Activated naive CD4-positive, alpha-beta T cell treated with anti-CD3 and anti-CD28 coated beads for 36 hours (primary cell): ENCODE measurements at regions not wholly inside any gene's neighbourhood (a gene's known extent, or its start where the extent isn't known, plus 50 kb on each side); places are given as distances from the start of the nearest gene placed in this dataset.
"Not testable (repeated sequence)": the region's sequence is repeated elsewhere in the genome, so short reads cannot be mapped to it uniquely, and the experiment has no call there.

Source experiments
- CTCF ChIA-PET: fragments of 350-600 bp; sonication (Branson Sonifier 250); formaldehyde crosslinking; loops from one replicate; lab custom pipeline; 2021; ENCODE audit warnings: antibody characterized with exemption; lab: Charles Lee
- DNase-seq: peaks from one replicate; pipeline ENCODE4 v3.0.0-alpha.2; 2020
- H3K27ac Mint-ChIP-seq: one replicate; pipeline ENCODE4 v1.8.0; 2021; ENCODE audit warnings: mild to moderate bottlenecking, mixed read lengths
- H3K27me3 Mint-ChIP-seq: one replicate; pipeline ENCODE4 v1.8.0; 2021; ENCODE audit warnings: low read depth, mixed read lengths
- H3K36me3 Mint-ChIP-seq: one replicate; pipeline ENCODE4 v1.8.0; 2021; ENCODE audit warnings: low read depth, mixed read lengths
- H3K4me1 Mint-ChIP-seq: one replicate; pipeline ENCODE4 v1.8.0; 2021; ENCODE audit warnings: low read depth, mixed read lengths
- H3K4me3 Mint-ChIP-seq: one replicate; pipeline ENCODE4 v1.8.0; 2021; ENCODE audit warnings: mild to moderate bottlenecking, moderate library complexity, mixed read lengths
- H3K9me3 Mint-ChIP-seq: one replicate; pipeline ENCODE4 v1.8.0; 2021; ENCODE audit warnings: mixed read lengths
- intact Hi-C: fragments of 100-400 bp; cut with micrococcal nuclease; formaldehyde crosslinking; loops from one replicate; pipeline ENCODE4 v1.15.1; 2023

GRCh38 chr11:116335078-116335477 lies 437.7 kb downstream of the BUD13 start:
- no peak overlapping the region for H3K27ac Mint-ChIP-seq
- intact Hi-C loops = no loop called here
- no peak overlapping the region for H3K4me3 Mint-ChIP-seq
- no peaks in the 10 kb centered on the region for H3K4me1 Mint-ChIP-seq
- peaks cover 2% of the 10 kb centered on the region for H3K9me3 Mint-ChIP-seq
- H3K27me3 Mint-ChIP-seq = peaks cover 6% of the 10 kb centered on the region
- CTCF ChIA-PET = no interaction called here
- no peaks in the 10 kb centered on the region for H3K36me3 Mint-ChIP-seq
- DNase-seq = no peak

GRCh38 chr11:116334596-116334995 lies 438.2 kb downstream of the BUD13 start:
- DNase-seq = no peak
- no peak overlapping the region for H3K27ac Mint-ChIP-seq
- H3K9me3 Mint-ChIP-seq = peaks cover 2% of the 10 kb centered on the region
- CTCF ChIA-PET = no interaction called here
- no peaks in the 10 kb centered on the region for H3K4me1 Mint-ChIP-seq
- peaks cover 6% of the 10 kb centered on the region for H3K27me3 Mint-ChIP-seq
- H3K36me3 Mint-ChIP-seq = no peaks in the 10 kb centered on the region
- H3K4me3 Mint-ChIP-seq = no peak overlapping the region
- intact Hi-C loops = no loop called here

- intact Hi-C loops = no loop called here
- Mint-ChIP-seq H3K27ac (no peak overlapping the region), H3K27me3 (peaks cover 9% of the 10 kb centered on the region), H3K36me3 (no peaks in the 10 kb centered on the region), H3K4me1 (no peaks in the 10 kb centered on the region), H3K9me3 (peaks cover 2% of the 10 kb centered on the region), H3K4me3 (no peak overlapping the region)
- DNase-seq = no peak
- CTCF ChIA-PET = no interaction called here
Measured at GRCh38 chr11:116333001-116333535, 439.7 kb downstream of the BUD13 start.

- DNase-seq = no peak
- H3K4me1 Mint-ChIP-seq = no peaks in the 10 kb centered on the region
- CTCF ChIA-PET = no interaction called here
- no peak overlapping the region for H3K4me3 Mint-ChIP-seq
- no peaks in the 10 kb centered on the region for H3K36me3 Mint-ChIP-seq
- peaks cover 9% of the 10 kb centered on the region for H3K27me3 Mint-ChIP-seq
- no peak overlapping the region for H3K27ac Mint-ChIP-seq
- intact Hi-C loops = no loop called here
- peaks cover 2% of the 10 kb centered on the region for H3K9me3 Mint-ChIP-seq
Measured at GRCh38 chr11:116332391-116332790, 440.4 kb downstream of the BUD13 start.

- intact Hi-C loops = no loop called here
- Mint-ChIP-seq H3K4me3 (no peak overlapping the region), H3K27ac (no peak overlapping the region), H3K27me3 (peaks cover 5% of the 10 kb centered on the region), H3K9me3 (no peaks in the 10 kb centered on the region), H3K36me3 (no peaks in the 10 kb centered on the region), H3K4me1 (no peaks in the 10 kb centered on the region)
- DNase-seq = no peak
- CTCF ChIA-PET = no interaction called here
Measured at GRCh38 chr11:116331381-116331780, 441.4 kb downstream of the BUD13 start.

- CTCF ChIA-PET = no interaction called here
- Mint-ChIP-seq H3K4me1 (no peaks in the 10 kb centered on the region), H3K27ac (no peak overlapping the region), H3K27me3 (peaks cover 5% of the 10 kb centered on the region), H3K9me3 (no peaks in the 10 kb centered on the region), H3K4me3 (no peak overlapping the region), H3K36me3 (no peaks in the 10 kb centered on the region)
- intact Hi-C loops = no loop called here
- no peak for DNase-seq
Measured at GRCh38 chr11:116330439-116331185, 442.2 kb downstream of the BUD13 start.

GRCh38 chr11:116329354-116330090 lies 443.3 kb downstream of the BUD13 start:
- Mint-ChIP-seq H3K4me1 (no peaks in the 10 kb centered on the region), H3K4me3 (no peak overlapping the region), H3K27ac (no peak overlapping the region), H3K9me3 (no peaks in the 10 kb centered on the region), H3K36me3 (no peaks in the 10 kb centered on the region), H3K27me3 (peaks cover 3% of the 10 kb centered on the region)
- DNase-seq = no peak
- intact Hi-C loops = no loop called here
- CTCF ChIA-PET = no interaction called here

- Mint-ChIP-seq H3K4me3 (no peak overlapping the region), H3K36me3 (no peaks in the 10 kb centered on the region), H3K27ac (no peak overlapping the region), H3K4me1 (no peaks in the 10 kb centered on the region), H3K27me3 (peaks cover 3% of the 10 kb centered on the region), H3K9me3 (no peaks in the 10 kb centered on the region)
- CTCF ChIA-PET = no interaction called here
- intact Hi-C loops = no loop called here
- no peak for DNase-seq
Measured at GRCh38 chr11:116328851-116329250, 443.9 kb downstream of the BUD13 start.

GRCh38 chr11:116328391-116328790 lies 444.4 kb downstream of the BUD13 start:
- no peaks in the 10 kb centered on the region for H3K4me1 Mint-ChIP-seq
- H3K36me3 Mint-ChIP-seq = no peaks in the 10 kb centered on the region
- DNase-seq = no peak
- intact Hi-C loops = no loop called here
- CTCF ChIA-PET = no interaction called here
- no peaks in the 10 kb centered on the region for H3K9me3 Mint-ChIP-seq
- peaks cover 3% of the 10 kb centered on the region for H3K27me3 Mint-ChIP-seq
- no peak overlapping the region for H3K27ac Mint-ChIP-seq
- no peak overlapping the region for H3K4me3 Mint-ChIP-seq

- no peaks in the 10 kb centered on the region for H3K36me3 Mint-ChIP-seq
- H3K9me3 Mint-ChIP-seq = peaks cover 2% of the 10 kb centered on the region
- DNase-seq = no peak
- intact Hi-C loops = no loop called here
- H3K4me3 Mint-ChIP-seq = no peak overlapping the region
- H3K27ac Mint-ChIP-seq = no peak overlapping the region
- CTCF ChIA-PET = no interaction called here
- H3K4me1 Mint-ChIP-seq = no peaks in the 10 kb centered on the region
- peaks cover 3% of the 10 kb centered on the region for H3K27me3 Mint-ChIP-seq
Measured at GRCh38 chr11:116326146-116326545, 446.6 kb downstream of the BUD13 start.

- Mint-ChIP-seq H3K27me3 (peaks cover 3% of the 10 kb centered on the region), H3K4me3 (no peak overlapping the region), H3K9me3 (peaks cover 3% of the 10 kb centered on the region), H3K27ac (no peak overlapping the region), H3K4me1 (no peaks in the 10 kb centered on the region), H3K36me3 (no peaks in the 10 kb centered on the region)
- DNase-seq = no peak
- CTCF ChIA-PET = no interaction called here
- intact Hi-C loops = no loop called here
Measured at GRCh38 chr11:116325247-116325646, 447.5 kb downstream of the BUD13 start.

GRCh38 chr11:116324077-116324476 lies 448.7 kb downstream of the BUD13 start:
- H3K27ac Mint-ChIP-seq, H3K9me3 Mint-ChIP-seq, H3K4me1 Mint-ChIP-seq, CTCF ChIA-PET, H3K36me3 Mint-ChIP-seq, H3K27me3 Mint-ChIP-seq, intact Hi-C loops, DNase-seq, H3K4me3 Mint-ChIP-seq: not testable (repeated sequence)

GRCh38 chr11:116317212-116317611 lies 455.6 kb downstream of the BUD13 start:
- no peak overlapping the region for H3K27ac Mint-ChIP-seq
- H3K4me1 Mint-ChIP-seq = no peaks in the 10 kb centered on the region
- CTCF ChIA-PET = no interaction called here

More at GRCh38 chr11:116317212-116317611, 455.6 kb downstream of the BUD13 start:
- peaks cover 5% of the 10 kb centered on the region for H3K9me3 Mint-ChIP-seq
- H3K4me3 Mint-ChIP-seq = no peak overlapping the region
- DNase-seq = no peak
- H3K36me3 Mint-ChIP-seq = no peaks in the 10 kb centered on the region
- H3K27me3 Mint-ChIP-seq = peaks cover 8% of the 10 kb centered on the region
- intact Hi-C loops = no loop called here
